OCI-LY1 (cell line): ENCODE measurements at regions not wholly inside any gene's neighbourhood (a gene's known extent, or its start where the extent isn't known, plus 50 kb on each side); places are given as distances from the start of the nearest gene placed in this dataset.

Experiments used
- H2AFZ ChIP-seq: fragments of 200-600 bp; sonication (generic), shearing (Covaris generic); 2 replicates; pipeline ENCODE4 v1.6.0; 2014; ENCODE audit warnings: antibody characterized with exemption, mild to moderate bottlenecking, low read length
- H3F3A ChIP-seq: fragments of 200-600 bp; sonication (generic), shearing (Covaris generic); 2 replicates; pipeline ENCODE4 v1.6.0; 2014; ENCODE audit warnings: mild to moderate bottlenecking, antibody characterized with exemption, low read length, moderate library complexity; ENCODE audit not compliant: insufficient read depth
- H3K27ac ChIP-seq: fragments of 200-600 bp; sonication (generic); 2 replicates; pipeline ENCODE4 v1.5.1; 2014; ENCODE audit warnings: low read length, mixed run types, mild to moderate bottlenecking, low read depth; ENCODE audit not compliant: poor library complexity, severe bottlenecking
- H3K27me3 ChIP-seq: fragments of 200-600 bp; sonication (generic); 2 replicates; pipeline ENCODE4 v1.6.0; 2014; ENCODE audit warnings: antibody characterized with exemption, mild to moderate bottlenecking, low read length, moderate library complexity; ENCODE audit not compliant: insufficient read depth
- H3K36me3 ChIP-seq: fragments of 200-600 bp; sonication (generic); 2 replicates; pipeline ENCODE4 v1.6.1; 2014; ENCODE audit warnings: mild to moderate bottlenecking, antibody characterized with exemption, low read length, moderate library complexity, mixed read lengths; ENCODE audit not compliant: insufficient read depth
- H3K4me1 ChIP-seq: fragments of 200-600 bp; sonication (generic); 2 replicates; pipeline ENCODE4 v1.5.1; 2014; ENCODE audit warnings: mild to moderate bottlenecking, low read length, moderate library complexity; ENCODE audit not compliant: insufficient read depth, severe bottlenecking
- H3K4me2 ChIP-seq: fragments of 200-600 bp; sonication (generic), shearing (Covaris generic); 2 replicates; pipeline ENCODE4 v1.6.1; 2014; ENCODE audit warnings: low read length
- H3K4me3 ChIP-seq: fragments of 200-600 bp; sonication (generic); 2 replicates; pipeline ENCODE4 v1.5.1; 2014; ENCODE audit warnings: low read length, low read depth, mild to moderate bottlenecking, mixed read lengths; ENCODE audit not compliant: poor library complexity, severe bottlenecking
- H3K79me2 ChIP-seq: fragments of 200-600 bp; shearing (Covaris generic); 2 replicates; pipeline ENCODE4 v1.6.1; 2016; ENCODE audit warnings: mixed run types, low read length, mixed read lengths; ENCODE audit not compliant: insufficient read depth
- H3K9ac ChIP-seq: fragments of 200-600 bp; sonication (generic), shearing (Covaris generic); 2 replicates; pipeline ENCODE4 v1.6.1; 2014; ENCODE audit warnings: mild to moderate bottlenecking, low read length, mixed read lengths
- H3K9me2 ChIP-seq: fragments of 200-600 bp; sonication (generic), shearing (Covaris generic); 2 replicates; pipeline ENCODE4 v1.6.1; 2014; ENCODE audit warnings: low read depth, mild to moderate bottlenecking, low read length, mixed read lengths
- H3K9me3 ChIP-seq: fragments of 200-600 bp; shearing (Covaris generic); 2 replicates; pipeline ENCODE4 v1.6.1; 2014; ENCODE audit warnings: low read length, mixed read lengths
- H4K20me1 ChIP-seq: fragments of 200-600 bp; sonication (generic), shearing (Covaris generic); 2 replicates; pipeline ENCODE4 v1.6.0; 2016; ENCODE audit warnings: mild to moderate bottlenecking, low read length; ENCODE audit not compliant: insufficient read depth
- CTCF ChIP-seq: fragments of 200-600 bp; sonication (generic), shearing (Covaris generic); IDR thresholded peaks from 2 replicates; pipeline ENCODE4 v1.5.1; 2017; ENCODE audit warnings: mild to moderate bottlenecking, antibody characterized with exemption, low read length, moderate library complexity, mixed read lengths
- EZH2 ChIP-seq: fragments of 200-600 bp; sonication (generic), shearing (Covaris generic); IDR thresholded peaks from 2 replicates; pipeline ENCODE4 v1.8.0; 2017; ENCODE audit warnings: borderline replicate concordance, mixed run types, mild to moderate bottlenecking, antibody characterized with exemption, low read length, moderate library complexity, mixed read lengths

GRCh38 chr15:92812271-92812670 is 87.9 kb upstream of the CHD2 start:
- peak overlapping the region; percentile 86 for H3K9ac ChIP-seq
- peaks cover 3% of the 10 kb centered on the region for H3F3A ChIP-seq
- no peaks in the 10 kb centered on the region for H4K20me1 ChIP-seq
- H2AFZ ChIP-seq = no peak overlapping the region
- no peaks in the 10 kb centered on the region for H3K27me3 ChIP-seq
- H3K4me1 ChIP-seq = peaks cover 56% of the 10 kb centered on the region
- no peaks in the 10 kb centered on the region for H3K9me3 ChIP-seq
- peak overlapping the region; percentile 60 for H3K4me3 ChIP-seq
- H3K9me2 ChIP-seq = no peaks in the 10 kb centered on the region
- peak overlapping the region; percentile 98 for H3K27ac ChIP-seq
- H3K36me3 ChIP-seq = no peaks in the 10 kb centered on the region
- TF ChIP-seq EZH2 = no peak
- no peak for TF ChIP-seq CTCF
- H3K4me2 ChIP-seq = peak overlapping the region; percentile 69
- H3K79me2 ChIP-seq = no peaks in the 10 kb centered on the region

- Histone ChIP-seq H3K9me3 (no peaks in the 10 kb centered on the region), H3K27me3 (no peaks in the 10 kb centered on the region), H3K4me3 (no peak overlapping the region), H3K36me3 (no peaks in the 10 kb centered on the region), H3K9ac (no peak overlapping the region), H3K4me2 (no peak overlapping the region), H3K9me2 (no peaks in the 10 kb centered on the region), H4K20me1 (no peaks in the 10 kb centered on the region), H2AFZ (no peak overlapping the region), H3K4me1 (peaks cover 57% of the 10 kb centered on the region), H3K27ac (peak overlapping the region; percentile 56), H3K79me2 (no peaks in the 10 kb centered on the region), H3F3A (peaks cover 3% of the 10 kb centered on the region)
- no peak for TF ChIP-seq CTCF
- TF ChIP-seq EZH2 = no peak
Observed at GRCh38 chr15:92813485-92813884, 86.6 kb upstream of the CHD2 start.

- Histone ChIP-seq H3K9me2 (no peaks in the 10 kb centered on the region), H3K4me1 (peaks cover 64% of the 10 kb centered on the region), H3K27ac (peak overlapping the region; percentile 94), H3K9ac (peak overlapping the region; percentile 66; the same call in 1 of the 2 replicates), H3K27me3 (no peaks in the 10 kb centered on the region), H2AFZ (no peak overlapping the region), H3K9me3 (no peaks in the 10 kb centered on the region), H3K4me3 (peak overlapping the region; percentile 24), H3F3A (no peaks in the 10 kb centered on the region; the same call in 1 of the 2 replicates), H3K36me3 (no peaks in the 10 kb centered on the region), H3K4me2 (peak overlapping the region; percentile 62), H4K20me1 (no peaks in the 10 kb centered on the region), H3K79me2 (no peaks in the 10 kb centered on the region)
- TF ChIP-seq CTCF (no peak), EZH2 (no peak)
Observed at GRCh38 chr15:92817339-92817886, 82.7 kb upstream of the CHD2 start.
